WTC11 (cell line): ENCODE measurements at regions not wholly inside any gene's neighbourhood (a gene's known extent, or its start where the extent isn't known, plus 50 kb on each side); places are given as distances from the start of the nearest gene placed in this dataset.

Experiments used
- ATAC-seq: fragments of 200-7000 bp; cut with Tn5 transposase; 2 replicates; pipeline ENCODE4 v1.10.0; 2021; ENCODE audit warnings: mild to moderate bottlenecking, moderate library complexity
- CTCF ChIA-PET: fragments of 300-600 bp; sonication (Branson Sonifier 250); formaldehyde crosslinking; loops from one replicate; lab custom pipeline; 2021; ENCODE audit warnings: antibody characterized with exemption; lab: Charles Lee
- POLR2A ChIA-PET: fragments of 350-600 bp; sonication (Branson Sonifier 250); formaldehyde crosslinking; loops from one replicate; lab custom pipeline; 2021; ENCODE audit warnings: antibody characterized with exemption; lab: Charles Lee
- DNase-seq: peaks from one replicate; pipeline ENCODE4 v3.0.0; 2021; ENCODE audit warnings: low spot score
- H3K27ac Mint-ChIP-seq: 2 replicates; pipeline ENCODE4 v1.8.0; 2021; ENCODE audit warnings: mixed read lengths
- H3K27me3 Mint-ChIP-seq: 2 replicates; pipeline ENCODE4 v1.8.0; 2021; ENCODE audit warnings: low read depth, mild to moderate bottlenecking, moderate library complexity, mixed read lengths
- H3K36me3 Mint-ChIP-seq: 2 replicates; pipeline ENCODE4 v1.8.0; 2021; ENCODE audit warnings: mixed read lengths
- H3K4me1 Mint-ChIP-seq: 2 replicates; pipeline ENCODE4 v1.8.0; 2022; ENCODE audit warnings: mixed read lengths
- H3K4me3 Mint-ChIP-seq: 2 replicates; pipeline ENCODE4 v1.8.0; 2021; ENCODE audit warnings: mild to moderate bottlenecking, moderate library complexity, mixed read lengths
- H3K9me3 Mint-ChIP-seq: 2 replicates; pipeline ENCODE4 v1.8.0; 2021; ENCODE audit warnings: mixed read lengths
- ARID4B ChIP-seq: sonication (generic); formaldehyde crosslinking; IDR thresholded peaks from 2 replicates; pipeline ENCODE4 v1.8.0; 2023; ENCODE audit warnings: missing genetic modification reagents, mild to moderate bottlenecking, borderline replicate concordance
- ATF1 ChIP-seq: sonication (generic); formaldehyde crosslinking; IDR thresholded peaks from 2 replicates; pipeline ENCODE4 v1.8.1; 2023; ENCODE audit warnings: mild to moderate bottlenecking, moderate library complexity, missing genetic modification reagents
- ESRRA ChIP-seq: sonication (generic); formaldehyde crosslinking; IDR thresholded peaks from 2 replicates; pipeline ENCODE4 v1.8.1; 2022; ENCODE audit warnings: mild to moderate bottlenecking, missing genetic modification reagents, borderline replicate concordance
- ETV6 ChIP-seq: sonication (generic); formaldehyde crosslinking; IDR thresholded peaks from 2 replicates; pipeline ENCODE4 v1.8.1; 2022; ENCODE audit warnings: mild to moderate bottlenecking, missing genetic modification reagents
- GTF2I ChIP-seq: fragments of 250-450 bp; sonication (Bioruptor Pico); conservative IDR thresholded peaks from 2 replicates; pipeline ENCODE4 v1.4.0; 2021; ENCODE audit warnings: mild to moderate bottlenecking
- HMGXB4 ChIP-seq: sonication (generic); formaldehyde crosslinking; IDR thresholded peaks from 2 replicates; pipeline ENCODE4 v1.8.1; 2023; ENCODE audit warnings: mild to moderate bottlenecking, moderate library complexity, missing genetic modification reagents
- KAT7 ChIP-seq: sonication (generic); formaldehyde crosslinking; IDR thresholded peaks from 2 replicates; pipeline ENCODE4 v1.8.1; 2023; ENCODE audit warnings: missing genetic modification reagents, mild to moderate bottlenecking, borderline replicate concordance
- NFATC4 ChIP-seq: fragments of 250-450 bp; sonication (Bioruptor Pico); IDR thresholded peaks from 2 replicates; pipeline ENCODE4 v1.9.0; 2021; ENCODE audit warnings: mild to moderate bottlenecking
- NR1H2 ChIP-seq: sonication (generic); formaldehyde crosslinking; IDR thresholded peaks from 2 replicates; pipeline ENCODE4 v1.9.0; 2021; ENCODE audit warnings: mild to moderate bottlenecking, moderate library complexity, missing genetic modification reagents
- RELA ChIP-seq: sonication (generic); formaldehyde crosslinking; IDR thresholded peaks from 2 replicates; pipeline ENCODE4 v1.8.1; 2022; ENCODE audit warnings: missing genetic modification reagents, mild to moderate bottlenecking, borderline replicate concordance
- SMAD4 ChIP-seq: sonication (generic); formaldehyde crosslinking; IDR thresholded peaks from 2 replicates; pipeline ENCODE4 v1.8.0; 2022; ENCODE audit warnings: mild to moderate bottlenecking, missing genetic modification reagents
- SOX15 ChIP-seq: fragments of 250-450 bp; sonication (Bioruptor Pico); IDR thresholded peaks from 2 replicates; pipeline ENCODE4 v1.9.0; 2021; ENCODE audit warnings: mild to moderate bottlenecking
- TEAD4 ChIP-seq: sonication (generic); formaldehyde crosslinking; IDR thresholded peaks from 2 replicates; pipeline ENCODE4 v1.8.0; 2022; ENCODE audit warnings: mild to moderate bottlenecking, missing genetic modification reagents
- ZNF263 ChIP-seq: sonication (generic); formaldehyde crosslinking; IDR thresholded peaks from 2 replicates; pipeline ENCODE4 v1.8.1; 2022; ENCODE audit warnings: low read depth, mild to moderate bottlenecking, moderate library complexity, missing genetic modification reagents
- ZNF671 ChIP-seq: fragments of 250-450 bp; sonication (Bioruptor Pico); IDR thresholded peaks from 2 replicates; pipeline ENCODE4 v1.8.0; 2021; ENCODE audit warnings: mild to moderate bottlenecking
- TF ChIP-seq, protein P1 (sequence below): sonication (generic); formaldehyde crosslinking; IDR thresholded peaks from 2 replicates; pipeline ENCODE4 v1.8.1; 2023; ENCODE audit warnings: mild to moderate bottlenecking, missing genetic modification reagents, borderline replicate concordance

DNA sequence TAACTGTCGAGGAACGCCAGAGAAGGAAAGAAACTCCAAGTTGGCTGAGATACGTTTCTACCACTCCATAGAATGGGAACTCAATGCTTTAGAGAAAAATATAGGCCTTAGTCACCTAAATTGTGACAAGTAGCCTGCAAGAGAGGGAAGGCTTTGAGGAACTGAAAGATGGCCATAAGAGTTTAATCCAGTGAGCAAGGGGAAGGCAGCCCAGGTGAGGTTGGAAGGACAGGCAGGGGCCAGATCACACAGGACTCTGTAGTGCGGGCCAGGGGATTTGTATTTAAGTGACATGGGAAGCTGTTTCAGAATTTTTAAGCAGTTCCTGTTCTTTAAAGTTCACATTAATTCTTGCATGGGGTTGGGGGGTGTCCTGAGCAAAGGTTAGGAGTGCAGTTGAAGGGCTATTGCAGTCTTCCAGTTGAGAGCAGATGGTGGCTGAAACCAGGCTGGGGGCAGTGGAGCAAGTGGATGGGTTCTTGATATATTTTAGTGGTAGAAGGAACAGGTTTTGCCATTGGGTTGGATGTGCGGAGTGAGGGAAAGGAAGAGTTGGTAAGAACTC, 138.9 kb upstream of the PELI1 start:
- no peaks in the 10 kb centered on the region for H3K36me3 Mint-ChIP-seq
- ATAC-seq = no peak
- H3K9me3 Mint-ChIP-seq = no peaks in the 10 kb centered on the region
- TF ChIP-seq TEAD4 (CRISPR knock-in tag) = no peak
- TF ChIP-seq, protein P1, sequence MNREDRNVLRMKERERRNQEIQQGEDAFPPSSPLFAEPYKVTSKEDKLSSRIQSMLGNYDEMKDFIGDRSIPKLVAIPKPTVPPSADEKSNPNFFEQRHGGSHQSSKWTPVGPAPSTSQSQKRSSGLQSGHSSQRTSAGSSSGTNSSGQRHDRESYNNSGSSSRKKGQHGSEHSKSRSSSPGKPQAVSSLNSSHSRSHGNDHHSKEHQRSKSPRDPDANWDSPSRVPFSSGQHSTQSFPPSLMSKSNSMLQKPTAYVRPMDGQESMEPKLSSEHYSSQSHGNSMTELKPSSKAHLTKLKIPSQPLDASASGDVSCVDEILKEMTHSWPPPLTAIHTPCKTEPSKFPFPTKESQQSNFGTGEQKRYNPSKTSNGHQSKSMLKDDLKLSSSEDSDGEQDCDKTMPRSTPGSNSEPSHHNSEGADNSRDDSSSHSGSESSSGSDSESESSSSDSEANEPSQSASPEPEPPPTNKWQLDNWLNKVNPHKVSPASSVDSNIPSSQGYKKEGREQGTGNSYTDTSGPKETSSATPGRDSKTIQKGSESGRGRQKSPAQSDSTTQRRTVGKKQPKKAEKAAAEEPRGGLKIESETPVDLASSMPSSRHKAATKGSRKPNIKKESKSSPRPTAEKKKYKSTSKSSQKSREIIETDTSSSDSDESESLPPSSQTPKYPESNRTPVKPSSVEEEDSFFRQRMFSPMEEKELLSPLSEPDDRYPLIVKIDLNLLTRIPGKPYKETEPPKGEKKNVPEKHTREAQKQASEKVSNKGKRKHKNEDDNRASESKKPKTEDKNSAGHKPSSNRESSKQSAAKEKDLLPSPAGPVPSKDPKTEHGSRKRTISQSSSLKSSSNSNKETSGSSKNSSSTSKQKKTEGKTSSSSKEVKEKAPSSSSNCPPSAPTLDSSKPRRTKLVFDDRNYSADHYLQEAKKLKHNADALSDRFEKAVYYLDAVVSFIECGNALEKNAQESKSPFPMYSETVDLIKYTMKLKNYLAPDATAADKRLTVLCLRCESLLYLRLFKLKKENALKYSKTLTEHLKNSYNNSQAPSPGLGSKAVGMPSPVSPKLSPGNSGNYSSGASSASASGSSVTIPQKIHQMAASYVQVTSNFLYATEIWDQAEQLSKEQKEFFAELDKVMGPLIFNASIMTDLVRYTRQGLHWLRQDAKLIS (CRISPR knock-in tag) = no peak
- TF ChIP-seq ETV6 (CRISPR knock-in tag) = no peak
- no peak for TF ChIP-seq SOX15 (CRISPR knock-in tag)
- TF ChIP-seq, all 79 proteins: peak for 0
- Mint-ChIP-seq H3K27ac (no peak overlapping the region), H3K27me3 (peaks cover 9% of the 10 kb centered on the region), H3K4me1 (peaks cover 34% of the 10 kb centered on the region), H3K4me3 (no peak overlapping the region)
- no peak for DNase-seq
- ChIA-PET POLR2A (no interaction called here), CTCF (no interaction called here)

DNA sequence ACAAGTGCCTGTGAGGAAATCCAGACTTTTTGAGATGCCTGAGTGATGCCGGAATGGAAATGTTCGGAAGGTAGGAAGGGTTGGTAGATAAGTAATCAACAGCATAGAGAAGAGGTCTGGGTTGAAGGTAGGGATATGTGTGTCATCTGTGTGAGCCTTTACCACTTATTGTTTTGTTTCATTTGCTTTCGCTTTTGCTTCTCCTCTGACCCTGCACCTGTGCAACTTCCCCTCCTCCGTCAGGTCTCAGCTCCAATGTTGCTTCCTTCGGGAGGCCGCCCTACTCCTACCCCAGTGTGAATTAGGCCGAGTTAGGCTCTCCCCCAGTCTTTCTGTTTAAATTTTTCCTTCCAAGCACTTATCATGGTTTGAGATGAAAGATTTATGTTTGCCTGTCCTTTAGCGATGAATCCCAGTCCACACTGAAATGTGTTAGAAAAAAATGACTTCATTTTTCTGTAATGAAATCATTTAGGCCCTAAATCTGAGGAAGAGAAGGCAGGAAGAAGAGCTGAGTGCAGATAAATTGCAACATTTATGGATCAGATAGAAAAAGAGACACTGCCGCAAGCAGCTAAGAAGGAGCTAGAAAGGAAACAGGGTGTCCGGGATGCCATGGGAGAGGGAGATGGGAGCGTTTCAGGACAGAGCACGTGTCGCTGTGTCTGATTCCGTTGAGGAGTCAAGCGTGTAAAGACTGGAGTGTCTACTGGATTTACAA, 139.6 kb upstream of the PELI1 start:
- peaks cover 35% of the 10 kb centered on the region for H3K4me1 Mint-ChIP-seq
- POLR2A ChIA-PET = no interaction called here
- H3K27me3 Mint-ChIP-seq = 0 out of 2 replicates have a peak, but pooled peaks cover 3% of the 10 kb centered on the region
- H3K36me3 Mint-ChIP-seq = no peaks in the 10 kb centered on the region
- DNase-seq (no peak), ATAC-seq (no peak)
- CTCF ChIA-PET = no interaction called here
- no peak overlapping the region for H3K27ac Mint-ChIP-seq
- TF ChIP-seq NFATC4 (CRISPR knock-in tag) (no peak), SOX15 (CRISPR knock-in tag) (no peak)
- no peak overlapping the region for H3K4me3 Mint-ChIP-seq
- H3K9me3 Mint-ChIP-seq = no peaks in the 10 kb centered on the region

DNA sequence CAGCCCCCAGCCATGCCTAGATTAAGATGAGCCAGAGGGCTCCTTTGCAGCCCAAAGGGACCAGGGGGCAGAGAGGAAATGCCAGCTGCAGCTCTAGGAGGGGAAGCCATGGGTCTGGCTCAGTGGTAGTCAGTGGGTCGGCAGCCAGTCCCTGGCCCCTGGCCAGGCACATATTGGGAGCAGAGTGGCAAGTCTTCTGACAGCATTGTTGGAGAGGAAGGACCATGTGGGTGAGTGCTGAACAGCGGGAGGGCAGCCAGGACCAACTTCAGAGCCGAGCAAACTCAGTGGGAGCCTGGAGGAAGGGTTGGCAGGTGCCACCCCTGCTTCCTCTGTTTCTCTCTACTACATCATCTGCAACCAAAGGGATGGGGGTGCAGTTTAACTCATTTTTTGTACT, 140.5 kb upstream of the PELI1 start:
- CTCF ChIA-PET = no interaction called here

More for the DNA sequence above, 140.5 kb upstream of the PELI1 start:
- Mint-ChIP-seq H3K36me3 (no peaks in the 10 kb centered on the region), H3K4me3 (no peak overlapping the region), H3K4me1 (peaks cover 41% of the 10 kb centered on the region), H3K27ac (no peak overlapping the region), H3K9me3 (no peaks in the 10 kb centered on the region), H3K27me3 (0 out of 2 replicates have a peak, but pooled peaks cover 3% of the 10 kb centered on the region)
- DNase-seq = no peak
- TF ChIP-seq ARID4B (CRISPR knock-in tag) = no peak
- no peak for TF ChIP-seq ESRRA
- no peak for TF ChIP-seq NR1H2
- TF ChIP-seq SMAD4 (CRISPR knock-in tag) = no peak
- no peak for TF ChIP-seq ATF1 (CRISPR knock-in tag)
- no peak for TF ChIP-seq ZNF263 (CRISPR knock-in tag)
- no peak for TF ChIP-seq GTF2I
- TF ChIP-seq ZNF671 (CRISPR knock-in tag) = no peak
- no peak for TF ChIP-seq RELA (CRISPR knock-in tag)
- TF ChIP-seq KAT7 (CRISPR knock-in tag) = no peak
- TF ChIP-seq HMGXB4 (CRISPR knock-in tag) = no peak
- POLR2A ChIA-PET = no interaction called here
- no peak for ATAC-seq
